ENCODE measurements at regions not wholly inside any gene's neighbourhood (a gene's known extent, or its start where the extent isn't known, plus 50 kb on each side); places are given as distances from the start of the nearest gene placed in this dataset.

DNA sequence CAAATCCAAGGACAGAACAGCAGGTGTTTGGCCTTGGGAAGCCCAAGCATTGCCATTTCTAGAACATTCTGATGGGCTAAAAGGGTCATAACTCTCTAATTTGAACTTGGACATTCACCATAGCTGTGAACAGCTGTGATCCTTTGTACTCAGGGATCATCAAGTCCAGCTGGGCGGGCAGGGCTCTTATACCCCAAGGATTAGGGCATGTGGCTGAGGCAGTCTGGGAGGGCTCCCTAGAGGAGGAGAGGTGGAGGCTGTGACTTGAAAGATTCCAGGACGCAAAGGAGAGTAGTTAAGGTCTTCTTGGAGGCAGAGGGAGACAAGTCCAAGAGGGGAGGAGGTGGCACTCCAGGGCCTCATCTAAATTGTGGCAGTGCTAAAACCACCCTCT lies 233.1 kb upstream of the GSE1 start:
- no peak for TF ChIP-seq POLR2A (IDR thresholded peaks at IDR 0.05)
- TF ChIP-seq, protein P1, sequence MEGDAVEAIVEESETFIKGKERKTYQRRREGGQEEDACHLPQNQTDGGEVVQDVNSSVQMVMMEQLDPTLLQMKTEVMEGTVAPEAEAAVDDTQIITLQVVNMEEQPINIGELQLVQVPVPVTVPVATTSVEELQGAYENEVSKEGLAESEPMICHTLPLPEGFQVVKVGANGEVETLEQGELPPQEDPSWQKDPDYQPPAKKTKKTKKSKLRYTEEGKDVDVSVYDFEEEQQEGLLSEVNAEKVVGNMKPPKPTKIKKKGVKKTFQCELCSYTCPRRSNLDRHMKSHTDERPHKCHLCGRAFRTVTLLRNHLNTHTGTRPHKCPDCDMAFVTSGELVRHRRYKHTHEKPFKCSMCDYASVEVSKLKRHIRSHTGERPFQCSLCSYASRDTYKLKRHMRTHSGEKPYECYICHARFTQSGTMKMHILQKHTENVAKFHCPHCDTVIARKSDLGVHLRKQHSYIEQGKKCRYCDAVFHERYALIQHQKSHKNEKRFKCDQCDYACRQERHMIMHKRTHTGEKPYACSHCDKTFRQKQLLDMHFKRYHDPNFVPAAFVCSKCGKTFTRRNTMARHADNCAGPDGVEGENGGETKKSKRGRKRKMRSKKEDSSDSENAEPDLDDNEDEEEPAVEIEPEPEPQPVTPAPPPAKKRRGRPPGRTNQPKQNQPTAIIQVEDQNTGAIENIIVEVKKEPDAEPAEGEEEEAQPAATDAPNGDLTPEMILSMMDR (IDR thresholded peaks at IDR 0.05): no peak

Measured in thyroid gland (tissue), 4 donors.